Endothelial cell of umbilical vein (primary cell): ENCODE measurements at regions not wholly inside any gene's neighbourhood (a gene's known extent, or its start where the extent isn't known, plus 50 kb on each side); places are given as distances from the start of the nearest gene placed in this dataset.

Experiments
- BruUV-seq: library from RNA; stranded (reverse); fragments of 400-500 nt; replicated peaks from 2 replicates; lab custom pipeline; 2021; lab: Mats Ljungman, UMichigan
- CTCF ChIA-PET: fragments of 300-600, 350-600 bp; sonication (Branson Sonifier 250); formaldehyde crosslinking; loops from one replicate; lab custom pipeline; 2021; ENCODE audit warnings: antibody characterized with exemption, inconsistent platforms; lab: Charles Lee
- POLR2A ChIA-PET: fragments of 300-600, 350-600 bp; sonication (Branson Sonifier 250); formaldehyde crosslinking; loops from one replicate; lab custom pipeline; 2021; ENCODE audit warnings: antibody characterized with exemption, inconsistent platforms; lab: Charles Lee
- DNase-seq: peaks from one replicate; pipeline ENCODE4 v3.0.0-alpha.2; 2011; ENCODE audit warnings: low read depth, low spot score
- FAIRE-seq: peaks from 2 replicates; lab custom pipeline; 2011; peaks lifted over from hg19 to GRCh38; lab: Jason Lieb, UNC
- H2AFZ ChIP-seq: 2 replicates; pipeline ENCODE4 v1.6.0; 2012; ENCODE audit warnings: low read depth, low read length, control low read depth, inconsistent platforms
- H3K27ac ChIP-seq: 2 replicates; pipeline ENCODE4 v1.5.1; 2011; ENCODE audit warnings: low read depth, mild to moderate bottlenecking, control low read depth, low read length, moderate library complexity; ENCODE audit not compliant: insufficient read depth
- H3K27me3 ChIP-seq, 2 experiments: 2 replicates each; pipeline versions ENCODE4 v1.6.0 to v1.6.1; 2011; ENCODE audit warnings: low read length in 2 of 2, mixed read lengths in 1 of 2; ENCODE audit not compliant: control insufficient read depth in 2 of 2, insufficient read depth in 2 of 2
- H3K36me3 ChIP-seq, 2 experiments: 2 replicates in 1 of 2; 3 replicates in 1 of 2; pipeline ENCODE4 v1.5.1; 2011; ENCODE audit warnings: low read length in 2 of 2, mild to moderate bottlenecking in 1 of 2, moderate library complexity in 1 of 2; ENCODE audit not compliant: control insufficient read depth in 2 of 2, insufficient read depth in 2 of 2; ENCODE audit errors: extremely low read depth in 1 of 2
- H3K4me1 ChIP-seq: 3 replicates; pipeline ENCODE4 v1.5.1; 2011; ENCODE audit warnings: mild to moderate bottlenecking, low read length; ENCODE audit not compliant: control insufficient read depth, insufficient read depth; ENCODE audit errors: extremely low read depth
- H3K4me2 ChIP-seq: 2 replicates; pipeline ENCODE4 v1.6.1; 2011; ENCODE audit warnings: low read length, control low read depth, mixed read lengths; ENCODE audit not compliant: insufficient read depth
- H3K4me3 ChIP-seq, 3 experiments: fragments of 200-600 bp in 1 of 3; sonication (generic), shearing (Covaris generic) in 1 of 3; replicated peaks in 1 of 3; 2 replicates each; pipeline ENCODE4 v1.5.1; 2011 to 2016; ENCODE audit warnings: control low read depth in 3 of 3, low read length in 3 of 3, mild to moderate bottlenecking in 2 of 3, inconsistent platforms in 1 of 3, low read depth in 1 of 3, moderate library complexity in 1 of 3; ENCODE audit not compliant: insufficient read depth in 1 of 3
- H3K79me2 ChIP-seq: 2 replicates; pipeline ENCODE4 v1.6.0; 2012; ENCODE audit warnings: low read length, inconsistent platforms; ENCODE audit not compliant: control insufficient read depth, insufficient read depth
- H3K9ac ChIP-seq: replicated peaks from 2 replicates; pipeline ENCODE3; 2011; ENCODE audit warnings: low read length, control low read depth; ENCODE audit not compliant: insufficient read depth; ENCODE audit errors: extremely low read depth
- H3K9me1 ChIP-seq: replicated peaks from 3 replicates; pipeline ENCODE4 v1.6.0; 2011; ENCODE audit warnings: mild to moderate bottlenecking, low read length; ENCODE audit not compliant: control insufficient read depth, insufficient read depth; ENCODE audit errors: extremely low read depth
- H3K9me3 ChIP-seq: replicated peaks from 2 replicates; pipeline ENCODE4 v1.5.1; 2012; ENCODE audit warnings: low read length, inconsistent platforms; ENCODE audit not compliant: control insufficient read depth, insufficient read depth
- H4K20me1 ChIP-seq: replicated peaks from 2 replicates; pipeline ENCODE3; 2011; ENCODE audit warnings: mild to moderate bottlenecking, low read length; ENCODE audit not compliant: control insufficient read depth, insufficient read depth; ENCODE audit errors: extremely low read depth
- EZH2 ChIP-seq: IDR thresholded peaks from 2 replicates; pipeline ENCODE4 v1.6.1; 2012; ENCODE audit warnings: borderline replicate concordance, low read depth, mild to moderate bottlenecking, moderate library complexity, low read length, inconsistent platforms; ENCODE audit not compliant: severe bottlenecking
- FOS ChIP-seq: IDR thresholded peaks from 2 replicates; pipeline ENCODE4 v1.6.1; 2011; ENCODE audit warnings: mild to moderate bottlenecking, low read length, moderate library complexity, borderline replicate concordance; ENCODE audit not compliant: insufficient read depth
- GATA2 ChIP-seq: IDR thresholded peaks from 2 replicates; pipeline ENCODE4 v1.7.0; 2011; ENCODE audit warnings: low read depth, mild to moderate bottlenecking, moderate library complexity, mixed read lengths, low read length; ENCODE audit not compliant: insufficient read length, insufficient read depth
- MYC ChIP-seq: IDR thresholded peaks from one replicate; pipeline ENCODE4 v1.6.1; 2011; ENCODE audit warnings: mild to moderate bottlenecking, low read depth, low read length
- POLR2A ChIP-seq: IDR thresholded peaks from 2 replicates; pipeline ENCODE4 v1.6.1; 2012; ENCODE audit warnings: low read depth, mild to moderate bottlenecking, control low read depth, low read length
- dilution Hi-C: fragments of 300-500 bp; cut with MboI; formaldehyde crosslinking; loops from one replicate; pipeline ENCODE4 v1.15.0; 2019; ENCODE audit warnings: low sequenced_read_pairs; ENCODE audit not compliant: extremely low pct_ligation_motif_present
- intact Hi-C: fragments of 100-400 bp; cut with micrococcal nuclease; formaldehyde crosslinking; loops from one replicate; pipeline ENCODE4 v1.10.0; 2022
- TF ChIP-seq, protein P1 (sequence below), 2 donors: IDR thresholded peaks; 1 replicate in 1 of 2; 2 replicates in 1 of 2; pipeline ENCODE4 v1.5.1; 2011; ENCODE audit warnings: low read length in 2 of 2, mild to moderate bottlenecking in 2 of 2, moderate library complexity in 2 of 2, control low read depth in 1 of 2, inconsistent platforms in 1 of 2, low read depth in 1 of 2; ENCODE audit not compliant: insufficient read depth in 1 of 2; ENCODE audit errors: extremely low read depth in 1 of 2

DNA sequence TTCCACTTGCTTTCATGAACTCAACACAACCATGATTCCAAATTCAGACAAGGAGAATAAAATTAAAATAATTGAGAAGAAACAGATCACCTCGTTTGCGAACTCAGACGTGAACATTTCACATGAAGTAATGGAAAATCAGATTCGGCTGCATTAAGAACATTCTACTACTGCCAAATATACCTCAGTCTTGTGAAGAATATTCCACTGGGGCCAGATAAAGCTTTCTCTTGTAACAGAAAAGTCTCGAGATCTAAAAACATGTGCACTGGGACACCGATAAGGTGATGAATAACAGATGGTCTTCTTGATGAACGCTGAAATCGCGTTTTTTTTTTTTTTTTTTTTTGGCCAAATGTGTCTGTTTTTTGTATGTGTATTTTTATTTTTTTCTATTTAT is 761.1 kb downstream of the BRD1 start:
- H4K20me1 ChIP-seq = no peaks in the 10 kb centered on the region
- dilution Hi-C loops = no loop called here
- H2AFZ ChIP-seq = no peak overlapping the region
- intact Hi-C loops = no loop called here
- no peaks in the 10 kb centered on the region for H3K4me1 ChIP-seq
- no peak overlapping the region for H3K4me2 ChIP-seq
- no TSS peak for BruUV-seq
- H3K9me1 ChIP-seq = no peaks in the 10 kb centered on the region
- H3K9ac ChIP-seq = no peak overlapping the region
- H3K4me3 ChIP-seq = no peak overlapping the region
- H3K79me2 ChIP-seq = no peaks in the 10 kb centered on the region
- FAIRE-seq (no peak), DNase-seq (no peak)
- H3K27ac ChIP-seq = no peak overlapping the region
- peaks cover 9% of the 10 kb centered on the region for H3K9me3 ChIP-seq
- H3K27me3 ChIP-seq = no peaks in the 10 kb centered on the region
- no peak for TF ChIP-seq FOS
- no peak for TF ChIP-seq MYC
- TF ChIP-seq EZH2 = no peak
- TF ChIP-seq POLR2A = no peak
- TF ChIP-seq GATA2 = no peak
- ChIA-PET POLR2A (no interaction called here), CTCF (no interaction called here)
- no peaks in the 10 kb centered on the region for H3K36me3 ChIP-seq

DNA sequence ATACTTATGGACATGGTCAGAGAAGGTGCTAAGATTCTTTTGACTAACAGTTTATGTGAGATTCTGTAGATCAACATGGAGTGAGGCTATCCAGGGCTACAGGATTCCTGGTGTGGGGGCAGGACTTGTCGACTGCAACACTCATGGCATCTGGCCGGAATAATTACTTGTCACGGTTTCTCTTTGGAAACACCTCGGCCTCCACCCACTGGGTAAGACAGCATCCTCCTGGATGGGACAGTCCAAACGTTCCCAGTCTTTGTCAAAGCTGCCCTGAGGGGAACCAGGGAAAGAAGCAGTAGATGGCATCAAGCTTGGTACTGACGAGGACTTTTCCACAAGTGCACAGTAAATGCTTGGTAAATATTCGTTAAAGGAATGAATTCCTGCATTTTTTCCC is 762.8 kb downstream of the BRD1 start:
- H3K36me3 ChIP-seq = no peaks in the 10 kb centered on the region
- H3K9ac ChIP-seq = no peak overlapping the region
- dilution Hi-C loops = no loop called here
- H3K27me3 ChIP-seq = no peaks in the 10 kb centered on the region
- TF ChIP-seq, protein P1, sequence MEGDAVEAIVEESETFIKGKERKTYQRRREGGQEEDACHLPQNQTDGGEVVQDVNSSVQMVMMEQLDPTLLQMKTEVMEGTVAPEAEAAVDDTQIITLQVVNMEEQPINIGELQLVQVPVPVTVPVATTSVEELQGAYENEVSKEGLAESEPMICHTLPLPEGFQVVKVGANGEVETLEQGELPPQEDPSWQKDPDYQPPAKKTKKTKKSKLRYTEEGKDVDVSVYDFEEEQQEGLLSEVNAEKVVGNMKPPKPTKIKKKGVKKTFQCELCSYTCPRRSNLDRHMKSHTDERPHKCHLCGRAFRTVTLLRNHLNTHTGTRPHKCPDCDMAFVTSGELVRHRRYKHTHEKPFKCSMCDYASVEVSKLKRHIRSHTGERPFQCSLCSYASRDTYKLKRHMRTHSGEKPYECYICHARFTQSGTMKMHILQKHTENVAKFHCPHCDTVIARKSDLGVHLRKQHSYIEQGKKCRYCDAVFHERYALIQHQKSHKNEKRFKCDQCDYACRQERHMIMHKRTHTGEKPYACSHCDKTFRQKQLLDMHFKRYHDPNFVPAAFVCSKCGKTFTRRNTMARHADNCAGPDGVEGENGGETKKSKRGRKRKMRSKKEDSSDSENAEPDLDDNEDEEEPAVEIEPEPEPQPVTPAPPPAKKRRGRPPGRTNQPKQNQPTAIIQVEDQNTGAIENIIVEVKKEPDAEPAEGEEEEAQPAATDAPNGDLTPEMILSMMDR (IDR thresholded peaks at IDR 0.05; ENCODE audit: extremely low read depth in 1 of 2, insufficient read depth in 1 of 2, low read depth in 1 of 2, low read length in 2 of 2) = no peak
- no peak overlapping the region for H2AFZ ChIP-seq
- H3K4me1 ChIP-seq = no peaks in the 10 kb centered on the region
- no peak overlapping the region for H3K4me3 ChIP-seq
- CTCF ChIA-PET = no interaction called here
- H4K20me1 ChIP-seq = no peaks in the 10 kb centered on the region
- no peaks in the 10 kb centered on the region for H3K9me1 ChIP-seq
- DNase-seq (no peak), FAIRE-seq (no peak)
- peaks cover 9% of the 10 kb centered on the region for H3K9me3 ChIP-seq
- no peak overlapping the region for H3K4me2 ChIP-seq
- no TSS peak for BruUV-seq
- intact Hi-C loops = no loop called here
- no peak overlapping the region for H3K27ac ChIP-seq
- POLR2A ChIA-PET = no interaction called here
- H3K79me2 ChIP-seq = no peaks in the 10 kb centered on the region
